ENCODE measurements at regions not wholly inside any gene's neighbourhood (a gene's known extent, or its start where the extent isn't known, plus 50 kb on each side); places are given as distances from the start of the nearest gene placed in this dataset.

GRCh38 chr2:194815475-194815874 is 841.6 kb upstream of the SLC39A10 start:
- TF ChIP-seq CTCF (IDR thresholded peaks at IDR 0.05; ENCODE audit: insufficient read depth, low read depth, low read length) (no peak), EZH2 (IDR thresholded peaks at IDR 0.05; ENCODE audit: insufficient read depth, low read length) (no peak)
